IPS-18c (cell line): ENCODE measurements at regions not wholly inside any gene's neighbourhood (a gene's known extent, or its start where the extent isn't known, plus 50 kb on each side); places are given as distances from the start of the nearest gene placed in this dataset.

ENCODE experiments used
- H3K4me3 ChIP-seq: 2 replicates; pipeline ENCODE4 v1.7.0; 2013; ENCODE audit warnings: low read depth, mild to moderate bottlenecking, low read length, moderate library complexity; ENCODE audit not compliant: insufficient read depth
- H3K9me3 ChIP-seq: one replicate; pipeline ENCODE4 v1.6.1; 2013; ENCODE audit warnings: mild to moderate bottlenecking, low read length, moderate library complexity; ENCODE audit not compliant: control insufficient read depth, insufficient read depth

GRCh38 chr13:44191504-44192171 is 182.0 kb upstream of the SERP2 start:
- Histone ChIP-seq H3K9me3 (no peaks in the 10 kb centered on the region), H3K4me3 (no peak overlapping the region)

- Histone ChIP-seq H3K4me3 (no peak overlapping the region), H3K9me3 (no peaks in the 10 kb centered on the region)
These were observed 179.9 kb upstream of the SERP2 start for GRCh38 chr13:44193731-44194130.

DNA sequence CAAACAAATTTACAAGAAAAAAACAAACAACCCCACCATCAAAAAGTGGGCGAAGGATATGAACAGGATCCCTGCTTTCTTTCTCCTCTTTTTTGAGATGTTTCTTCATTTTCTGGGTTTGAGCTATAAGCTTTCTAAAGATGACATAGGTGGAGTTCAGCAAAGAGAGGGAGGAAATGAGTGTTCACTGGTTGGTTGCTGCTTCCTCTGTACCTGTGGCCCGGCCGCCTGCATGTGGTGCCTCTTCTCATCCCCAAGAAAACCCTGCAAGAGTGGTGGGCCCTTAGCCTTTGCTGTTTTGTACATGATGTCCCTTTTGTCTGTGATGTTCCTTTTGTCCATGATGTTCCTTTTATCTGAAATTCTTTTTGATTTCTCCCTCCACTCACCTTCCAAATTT is 178.4 kb upstream of the SERP2 start:
- Histone ChIP-seq H3K4me3 (no peak overlapping the region), H3K9me3 (no peaks in the 10 kb centered on the region)

- H3K9me3 ChIP-seq = no peaks in the 10 kb centered on the region
- no peak overlapping the region for H3K4me3 ChIP-seq
These were observed 177.3 kb upstream of the SERP2 start for GRCh38 chr13:44196196-44196751.

GRCh38 chr13:44197791-44198770 is 175.5 kb upstream of the SERP2 start:
- H3K4me3 ChIP-seq = no peak overlapping the region
- no peaks in the 10 kb centered on the region for H3K9me3 ChIP-seq

- H3K9me3 ChIP-seq = no peaks in the 10 kb centered on the region
- H3K4me3 ChIP-seq = no peak overlapping the region
These were observed 174.8 kb upstream of the SERP2 start for GRCh38 chr13:44198826-44199225.

DNA sequence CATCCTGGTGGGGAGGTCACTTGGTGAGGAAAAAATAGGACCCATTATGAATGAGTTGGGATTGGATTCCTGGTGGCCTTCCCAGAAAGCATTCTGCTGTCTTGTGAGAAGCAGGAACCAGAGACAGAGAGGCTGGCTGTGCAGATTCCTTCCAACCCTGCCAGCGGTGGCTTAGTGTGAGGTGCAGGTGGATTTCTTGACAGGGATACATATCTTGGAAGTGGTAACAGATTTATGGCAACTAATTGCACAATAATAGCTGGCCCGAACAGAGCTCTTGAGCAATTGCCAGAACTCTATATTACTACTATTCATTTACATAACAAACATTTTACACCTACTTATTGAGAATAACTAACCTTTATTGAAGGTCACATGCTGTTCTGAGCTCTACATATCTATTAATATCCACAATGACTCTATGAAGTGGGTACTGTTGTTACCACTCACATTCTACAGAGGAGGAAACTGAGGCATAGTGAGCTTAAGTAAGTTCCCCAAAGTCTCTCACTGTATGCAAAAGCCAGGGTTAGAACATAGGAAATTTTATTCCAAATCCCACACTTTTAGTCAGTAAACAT is 173.9 kb upstream of the SERP2 start:
- H3K4me3 ChIP-seq = no peak overlapping the region

GRCh38 chr13:44206434-44206833 is 167.2 kb upstream of the SERP2 start:
- Histone ChIP-seq H3K9me3 (peaks cover 2% of the 10 kb centered on the region), H3K4me3 (no peak overlapping the region)

More for the DNA sequence above, 173.9 kb upstream of the SERP2 start:
- no peaks in the 10 kb centered on the region for H3K9me3 ChIP-seq

- Histone ChIP-seq H3K4me3 (no peak overlapping the region), H3K9me3 (peaks cover 2% of the 10 kb centered on the region)
These were observed 166.1 kb upstream of the SERP2 start for GRCh38 chr13:44207476-44207875.

DNA sequence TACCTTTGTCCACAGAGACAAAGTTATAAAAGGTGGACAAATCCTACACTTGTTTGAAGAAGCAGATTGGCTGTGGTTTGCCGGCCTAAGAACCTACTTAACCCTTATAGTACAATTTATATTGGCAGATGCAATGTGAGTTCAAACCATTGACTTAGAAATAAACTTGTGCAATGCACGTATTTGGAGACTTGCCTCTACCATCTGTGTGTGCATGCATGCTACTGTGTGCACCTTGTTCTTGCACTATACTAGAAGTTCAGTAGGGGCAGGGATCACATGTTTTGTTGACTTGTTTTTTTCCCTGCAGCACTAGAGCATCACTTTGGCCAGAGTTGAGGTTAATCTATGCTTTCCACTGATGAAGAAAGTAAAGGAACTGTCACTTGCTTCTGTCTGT is 163.1 kb upstream of the SERP2 start:
- H3K9me3 ChIP-seq = peaks cover 2% of the 10 kb centered on the region
- H3K4me3 ChIP-seq = no peak overlapping the region

GRCh38 chr13:44211286-44211685 is 162.3 kb upstream of the SERP2 start:
- peaks cover 2% of the 10 kb centered on the region for H3K9me3 ChIP-seq
- H3K4me3 ChIP-seq = no peak overlapping the region

DNA sequence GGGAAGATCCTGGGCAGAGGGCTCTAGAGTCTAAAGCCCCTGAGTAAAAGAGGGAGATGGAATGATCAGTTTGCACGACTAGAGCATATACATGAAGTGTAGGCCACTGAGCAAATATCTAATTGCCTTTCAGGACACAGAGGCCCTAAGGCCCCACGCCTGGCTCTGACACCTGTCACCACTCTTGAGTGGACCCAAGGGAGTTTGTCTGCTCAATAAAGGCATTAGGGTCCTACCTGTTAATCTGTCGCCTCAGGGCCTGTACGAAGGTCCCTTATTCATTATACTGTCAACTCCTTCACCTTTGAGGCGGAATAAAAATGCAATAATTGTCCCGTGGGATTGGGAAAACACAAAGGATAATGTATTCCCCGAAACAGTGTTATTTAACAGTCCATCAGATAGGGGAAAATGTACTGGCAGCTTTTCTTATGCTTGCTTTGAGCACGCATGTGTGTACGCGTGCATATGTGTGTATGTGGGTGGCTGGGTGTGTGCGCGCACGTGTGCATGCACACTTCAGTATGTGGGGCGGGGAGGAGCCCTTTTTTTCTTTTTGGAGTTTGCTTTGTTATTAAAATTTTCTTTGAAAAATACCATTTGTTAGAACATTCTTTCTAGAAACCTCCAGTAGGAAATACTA is 161.8 kb upstream of the SERP2 start:
- Histone ChIP-seq H3K4me3 (no peak overlapping the region), H3K9me3 (peaks cover 2% of the 10 kb centered on the region)

DNA sequence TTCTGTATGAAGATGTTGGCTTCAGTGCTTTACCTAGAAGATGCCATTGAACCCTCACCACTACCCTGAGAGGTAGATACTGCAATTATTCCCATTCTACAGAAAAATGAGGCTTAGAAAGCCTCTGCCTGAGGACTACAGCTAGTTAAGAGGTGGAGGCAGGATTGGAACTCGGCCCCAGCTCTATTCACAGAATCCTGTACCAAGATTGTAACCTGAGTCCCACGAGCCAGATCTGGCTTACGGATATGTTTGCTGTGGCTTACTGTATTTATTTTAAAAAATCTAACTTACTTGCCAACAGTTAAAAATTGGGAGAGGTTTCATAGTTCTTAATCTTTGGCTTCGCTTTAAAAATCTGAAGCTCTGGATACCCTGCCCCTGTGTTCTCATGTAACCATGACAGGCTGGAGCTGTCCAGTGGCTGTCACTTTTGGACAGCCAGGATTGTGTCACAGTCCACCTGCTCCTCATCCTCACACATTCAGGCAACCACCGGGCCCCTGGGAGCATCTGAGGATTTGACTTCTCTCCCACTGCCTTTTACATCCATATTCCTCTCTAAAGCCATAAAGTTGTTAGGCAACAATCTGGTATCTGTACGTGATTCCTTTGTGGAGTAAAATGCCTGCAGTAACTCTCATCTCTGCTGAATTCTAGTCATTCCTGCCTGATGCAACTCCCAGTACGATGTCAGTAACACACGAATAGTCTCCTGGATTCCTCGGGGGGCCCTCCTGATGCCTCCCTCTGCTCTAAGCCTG is 160.8 kb upstream of the SERP2 start:
- peaks cover 2% of the 10 kb centered on the region for H3K9me3 ChIP-seq

DNA sequence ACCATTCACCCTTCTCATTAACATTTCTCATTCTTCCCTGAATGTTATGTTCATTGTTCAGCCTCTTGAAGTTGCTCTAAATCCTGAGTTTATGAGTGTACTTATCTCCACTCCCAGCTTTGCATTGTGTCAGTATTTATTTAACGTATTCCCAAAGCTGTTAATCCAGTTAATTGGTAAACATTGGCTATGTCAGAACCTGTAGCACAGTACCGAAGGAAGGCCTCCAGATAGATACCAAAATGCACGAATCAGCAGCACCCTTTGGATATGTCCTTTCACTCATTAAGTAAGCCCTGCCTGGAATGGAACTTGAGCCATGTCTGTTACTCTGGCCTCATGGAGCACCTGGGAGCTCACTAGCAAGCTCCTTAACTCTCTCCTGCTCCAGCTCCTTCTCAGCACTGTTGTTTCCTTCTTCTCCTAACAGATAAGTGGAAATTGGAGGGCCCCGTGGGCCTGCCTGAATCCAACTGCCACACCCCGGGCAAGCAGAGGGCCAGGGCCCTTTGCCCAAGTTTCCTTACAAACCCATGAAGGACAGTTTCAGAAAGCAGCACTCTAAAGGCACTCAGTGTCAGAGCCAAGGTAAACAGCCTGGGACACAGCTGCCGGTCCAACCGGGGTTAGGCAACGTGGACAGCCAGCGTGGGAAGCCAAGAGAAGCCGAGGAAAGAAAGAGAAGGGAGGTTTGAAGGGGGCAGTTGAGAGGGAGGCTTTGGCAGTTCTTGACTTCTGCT is 155.0 kb upstream of the SERP2 start:
- Histone ChIP-seq H3K9me3 (no peaks in the 10 kb centered on the region), H3K4me3 (no peak overlapping the region)

More for the DNA sequence above, 160.8 kb upstream of the SERP2 start:
- no peak overlapping the region for H3K4me3 ChIP-seq

GRCh38 chr13:44219577-44220548 is 153.8 kb upstream of the SERP2 start:
- no peak overlapping the region for H3K4me3 ChIP-seq
- no peaks in the 10 kb centered on the region for H3K9me3 ChIP-seq
